ENCODE measurements at regions not wholly inside any gene's neighbourhood (a gene's known extent, or its start where the extent isn't known, plus 50 kb on each side); places are given as distances from the start of the nearest gene placed in this dataset.

GRCh38 chr5:125148706-125149105 lies 402.3 kb upstream of the ZNF608 start:
- DNase-seq: no peak
- TF ChIP-seq GATA1 (IDR thresholded peaks at IDR 0.05; ENCODE audit: low read depth, low read length) (no peak), POLR2A (IDR thresholded peaks at IDR 0.05; ENCODE audit: low read length) (no peak)

DNA sequence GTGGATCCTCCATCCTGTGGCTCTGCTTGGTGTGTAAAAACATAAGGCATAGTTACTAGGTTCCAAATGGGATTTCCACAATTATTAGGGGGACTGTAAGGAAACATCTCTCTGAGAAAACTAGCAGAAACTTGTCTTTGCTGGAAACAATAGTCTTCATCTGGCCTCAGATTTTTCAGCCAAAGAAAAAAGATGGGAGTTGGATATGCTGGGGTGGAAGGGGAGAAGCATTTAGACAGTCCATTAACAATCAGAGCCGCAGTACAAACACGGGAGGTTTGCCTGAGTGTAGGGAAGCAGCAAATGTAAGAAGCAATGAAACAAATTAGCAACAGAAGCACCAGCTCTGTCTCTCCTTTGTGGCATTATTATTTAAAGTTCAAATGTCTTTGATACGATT lies 402.7 kb upstream of the ZNF608 start:
- DNase-seq: no peak
- TF ChIP-seq POLR2A (IDR thresholded peaks at IDR 0.05; ENCODE audit: low read length): no peak
- TF ChIP-seq GATA1 (IDR thresholded peaks at IDR 0.05; ENCODE audit: low read depth, low read length): no peak

GRCh38 chr5:125149527-125149926 lies 403.1 kb upstream of the ZNF608 start:
- DNase-seq: no peak

GRCh38 chr5:125150041-125150669 lies 403.7 kb upstream of the ZNF608 start:
- no peak for TF ChIP-seq POLR2A (IDR thresholded peaks at IDR 0.05; ENCODE audit: low read length)
- TF ChIP-seq GATA1 (IDR thresholded peaks at IDR 0.05; ENCODE audit: low read depth, low read length): no peak
- DNase-seq: no peak

More at GRCh38 chr5:125149527-125149926, 403.1 kb upstream of the ZNF608 start:
- TF ChIP-seq GATA1 (IDR thresholded peaks at IDR 0.05; ENCODE audit: low read depth, low read length): no peak
- TF ChIP-seq POLR2A (IDR thresholded peaks at IDR 0.05; ENCODE audit: low read length): no peak

GRCh38 chr5:125151150-125151900 lies 404.9 kb upstream of the ZNF608 start:
- no peak for DNase-seq
- TF ChIP-seq POLR2A (IDR thresholded peaks at IDR 0.05; ENCODE audit: low read length) (no peak), GATA1 (IDR thresholded peaks at IDR 0.05; ENCODE audit: low read depth, low read length) (no peak)

- no peak for TF ChIP-seq GATA1 (IDR thresholded peaks at IDR 0.05; ENCODE audit: low read depth, low read length)
- TF ChIP-seq POLR2A (IDR thresholded peaks at IDR 0.05; ENCODE audit: low read length): no peak
Measured at GRCh38 chr5:125152044-125152443, 405.6 kb upstream of the ZNF608 start.

DNA sequence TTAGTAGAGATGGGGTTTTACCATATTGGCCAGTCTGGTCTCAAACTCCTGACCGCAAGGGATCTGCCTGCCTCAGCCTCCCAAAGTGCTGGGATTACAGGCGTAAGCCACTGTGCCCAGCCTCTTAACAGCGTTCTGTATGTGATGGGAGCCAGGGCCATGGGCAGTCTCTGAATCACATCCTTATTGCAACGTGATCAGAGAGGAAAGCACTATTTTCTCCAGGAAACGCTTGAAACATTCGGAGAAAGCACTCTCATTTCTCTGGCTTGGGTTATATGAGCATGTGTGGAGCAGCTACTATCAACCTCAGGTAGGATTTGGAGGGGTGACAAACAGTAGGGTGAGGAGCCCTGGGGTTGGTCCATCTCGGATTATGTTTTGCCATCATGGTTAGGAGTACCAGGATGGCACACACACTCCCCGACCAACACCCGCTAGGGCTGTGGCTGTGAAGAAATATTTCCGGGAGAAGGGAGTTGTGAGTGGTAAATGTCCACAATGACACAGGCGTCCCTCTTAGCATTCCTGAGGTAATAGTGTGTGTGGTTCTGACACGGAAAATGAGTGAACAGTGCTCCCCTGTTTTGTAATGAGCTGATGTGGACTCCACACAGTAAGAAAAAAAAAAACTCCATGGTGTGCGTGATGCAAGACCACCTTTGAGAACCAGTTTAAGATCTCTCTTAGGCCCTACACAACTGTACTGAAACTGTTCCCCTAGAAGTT lies 406.2 kb upstream of the ZNF608 start:
- no peak for DNase-seq
- TF ChIP-seq POLR2A (IDR thresholded peaks at IDR 0.05; ENCODE audit: low read length) (no peak), GATA1 (IDR thresholded peaks at IDR 0.05; ENCODE audit: low read depth, low read length) (no peak)

More at GRCh38 chr5:125152044-125152443, 405.6 kb upstream of the ZNF608 start:
- DNase-seq: no peak

GRCh38 chr5:125153231-125153630 lies 406.8 kb upstream of the ZNF608 start:
- no peak for DNase-seq
- TF ChIP-seq GATA1 (IDR thresholded peaks at IDR 0.05; ENCODE audit: low read depth, low read length) (no peak), POLR2A (IDR thresholded peaks at IDR 0.05; ENCODE audit: low read length) (no peak)

DNA sequence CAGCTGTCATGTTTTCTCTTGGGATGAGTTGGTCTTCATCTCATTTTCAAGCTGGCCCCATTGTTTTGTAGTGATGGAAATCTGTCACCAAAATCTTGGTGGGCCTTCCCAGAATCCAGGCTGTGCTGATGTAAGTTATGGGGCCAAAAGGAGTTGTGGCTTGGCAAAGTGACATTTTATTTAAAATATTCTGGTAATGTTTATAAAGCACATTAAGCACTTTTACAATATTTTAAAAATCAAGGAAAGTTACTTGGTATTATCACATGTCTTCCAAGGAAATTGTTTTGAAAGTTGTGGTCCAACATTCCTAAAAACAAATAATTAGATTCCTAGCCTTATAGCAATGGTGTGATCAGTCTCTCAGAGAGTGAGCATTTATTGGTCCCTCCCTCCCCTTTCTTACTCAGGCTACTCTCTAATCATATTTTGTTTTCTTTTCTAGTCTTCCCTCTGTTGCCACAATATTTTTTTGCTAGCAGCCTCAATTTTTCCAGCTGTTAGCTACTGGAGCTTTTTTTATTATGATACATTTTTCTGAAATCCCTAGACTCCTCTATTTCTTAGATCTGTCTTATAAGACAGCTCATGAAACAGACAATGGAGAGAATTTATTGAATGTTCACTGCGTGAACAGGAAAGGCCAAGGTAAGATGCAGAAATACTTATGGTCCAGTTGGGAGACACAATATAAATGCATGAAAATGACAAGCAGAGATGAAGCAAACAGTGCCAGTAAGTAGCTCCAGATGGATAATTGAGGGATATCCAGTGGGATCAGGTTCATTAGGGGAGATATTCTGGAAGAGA lies 408.1 kb upstream of the ZNF608 start:
- no peak for DNase-seq

DNA sequence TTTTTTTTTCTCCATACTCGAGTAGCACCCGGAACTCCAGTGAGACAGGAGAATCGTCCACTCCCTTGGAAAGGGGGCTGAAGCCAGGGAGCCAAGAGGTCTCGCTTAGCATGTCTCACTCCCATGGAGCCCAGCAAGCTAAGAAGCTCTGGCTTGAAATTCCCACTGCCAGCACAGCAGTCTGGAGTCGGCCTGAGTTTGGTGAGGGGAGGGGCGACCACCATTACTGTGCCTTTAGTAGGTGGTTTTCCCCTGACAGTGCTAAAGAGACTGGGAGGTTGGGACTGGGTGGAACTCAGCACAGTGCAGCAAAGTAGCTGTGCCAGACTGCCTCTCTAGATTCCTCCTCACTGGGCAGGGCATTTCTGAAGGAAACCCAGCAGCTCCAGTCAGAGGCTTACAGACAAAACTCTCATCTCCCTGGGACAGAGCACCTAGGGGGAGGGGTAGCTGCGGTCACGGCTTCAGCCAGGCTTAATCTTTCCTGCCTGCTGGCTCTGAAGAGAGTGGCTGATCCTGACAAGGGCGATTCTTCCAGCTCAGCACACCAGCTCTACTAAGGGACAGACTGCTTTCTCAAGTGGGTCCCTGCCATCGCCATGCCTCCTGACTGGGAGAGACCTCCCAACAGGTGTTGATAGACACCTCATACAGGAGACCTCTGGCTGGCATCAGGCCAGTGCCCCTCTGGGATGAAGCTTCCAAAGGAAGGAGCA lies 414.5 kb upstream of the ZNF608 start:
- DNase-seq: no peak
- TF ChIP-seq POLR2A (IDR thresholded peaks at IDR 0.05; ENCODE audit: low read length) (no peak), GATA1 (IDR thresholded peaks at IDR 0.05; ENCODE audit: low read depth, low read length) (no peak)

More for the DNA sequence above, 408.1 kb upstream of the ZNF608 start:
- TF ChIP-seq POLR2A (IDR thresholded peaks at IDR 0.05; ENCODE audit: low read length): no peak
- no peak for TF ChIP-seq GATA1 (IDR thresholded peaks at IDR 0.05; ENCODE audit: low read depth, low read length)

DNA sequence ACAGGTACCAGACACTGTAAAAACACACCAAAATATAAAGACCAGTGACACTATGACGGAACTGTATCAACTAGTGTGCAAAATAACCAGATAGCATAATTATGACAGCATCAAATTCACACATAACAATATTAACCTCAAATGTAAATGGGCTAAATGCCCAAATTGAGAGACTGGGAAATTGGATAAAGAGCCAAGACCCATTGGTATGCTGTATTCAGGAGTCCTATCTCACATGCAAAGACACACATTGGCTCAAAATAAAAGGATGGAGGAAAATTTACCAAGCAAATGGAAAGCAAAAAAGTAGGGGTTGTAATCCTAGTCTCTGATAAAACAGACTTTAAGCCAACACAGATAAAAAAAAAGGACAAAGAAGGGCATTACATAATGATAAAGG lies 416.3 kb upstream of the ZNF608 start:
- TF ChIP-seq POLR2A (IDR thresholded peaks at IDR 0.05; ENCODE audit: low read length) (no peak), GATA1 (IDR thresholded peaks at IDR 0.05; ENCODE audit: low read depth, low read length) (no peak)
- DNase-seq: no peak

DNA sequence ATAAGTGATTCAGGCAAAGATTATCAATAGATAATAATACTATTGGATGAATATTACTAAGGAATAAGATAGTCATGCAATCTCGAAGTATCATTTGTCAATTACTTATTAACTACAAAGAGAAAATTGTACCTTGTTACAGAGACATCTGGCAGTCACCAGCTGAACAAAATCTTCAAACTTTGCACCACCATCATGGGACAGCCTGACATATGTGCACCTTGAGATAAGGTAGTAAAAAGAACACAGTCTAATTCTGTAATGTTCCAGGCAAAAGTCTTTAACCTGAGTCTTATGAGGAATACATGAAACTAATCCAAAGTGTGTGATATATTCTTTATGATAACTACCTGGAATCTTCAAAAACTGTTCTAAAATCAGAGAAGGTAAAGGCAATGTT lies 423.0 kb upstream of the ZNF608 start:
- no peak for DNase-seq
- TF ChIP-seq POLR2A (IDR thresholded peaks at IDR 0.05; ENCODE audit: low read length): no peak
- no peak for TF ChIP-seq GATA1 (IDR thresholded peaks at IDR 0.05; ENCODE audit: low read depth, low read length)

- TF ChIP-seq POLR2A (IDR thresholded peaks at IDR 0.05; ENCODE audit: low read length) (no peak), GATA1 (IDR thresholded peaks at IDR 0.05; ENCODE audit: low read depth, low read length) (no peak)
- no peak for DNase-seq
Measured at GRCh38 chr5:125171641-125172040, 425.2 kb upstream of the ZNF608 start.

All from erythroblast (primary cell).